ENCODE measurements at regions not wholly inside any gene's neighbourhood (a gene's known extent, or its start where the extent isn't known, plus 50 kb on each side); places are given as distances from the start of the nearest gene placed in this dataset.

- H2BK20ac ChIP-seq (ENCODE audit: low read length): no peak overlapping the region
- FAIRE-seq (no peak), DNase-seq (ENCODE audit: low read depth in 1 of 2, low spot score in 2 of 2) (peak in 1 of 2 experiments; percentile 5)
- H2AK5ac ChIP-seq (ENCODE audit: low read depth, low read length): no peak overlapping the region
- H4K91ac ChIP-seq (replicated peaks; ENCODE audit: insufficient read length, low read length): no peak overlapping the region
- ChIA-PET POLR2A (ENCODE audit: partially characterized antibody) (no interaction called here), CTCF (ENCODE audit: partially characterized antibody) (interaction anchor here (2.7 kb wide), 1 partner anchor 11 kb away, joined by 20 read pairs; no protein-coding TSS in a partner anchor)
- H3K23me2 ChIP-seq (ENCODE audit: low read depth, low read length): no peaks in the 10 kb centered on the region
- no peak overlapping the region for H2BK15ac ChIP-seq (ENCODE audit: low read length)
- H3K4me3 ChIP-seq (ENCODE audit: extremely low read depth in 1 of 4, insufficient read depth in 2 of 4, low read depth in 3 of 4, low read length in 4 of 4): no peak overlapping the region
- WGBS, 2 experiments (ENCODE audit: extremely low coverage in 1 of 2, insufficient coverage in 1 of 2, insufficient read length in 1 of 2, insufficient replicate concordance in 2 of 2, low coverage in 1 of 2, low lambda C conversion rate in 2 of 2, missing lambda C conversion rate in 1 of 2): 82% methylated on average over 7 of the region's 7 CpGs; no CpG with 5 or more reads in 1 of the 2 experiments
- no peak overlapping the region for H3K27ac ChIP-seq (ENCODE audit: low read depth, low read length)
- no peak overlapping the region for H2BK120ac ChIP-seq (replicated peaks; ENCODE audit: low read depth, low read length)
- H3K27me3 ChIP-seq (replicated peaks in 1 of 4; ENCODE audit: control insufficient read depth in 3 of 4, extremely low read depth in 1 of 4, insufficient read depth in 3 of 4, low read length in 3 of 4): peaks cover 0 to 10% (median 6%) of the 10 kb centered on the region in 4 experiments; a peak in 4 of 7 replicates
- no peak overlapping the region for H3K14ac ChIP-seq (ENCODE audit: insufficient read length)
- no peak overlapping the region for H3K4ac ChIP-seq (replicated peaks; ENCODE audit: insufficient read length, low read depth, low read length)
- H4K8ac ChIP-seq (ENCODE audit: extremely low read depth, insufficient read depth, low read length): no peak overlapping the region
- no peak overlapping the region for H3K56ac ChIP-seq (replicated peaks; ENCODE audit: insufficient read length, low read depth, low read length)
- H3K4me1 ChIP-seq (replicated peaks in 1 of 4; ENCODE audit: control insufficient read depth in 3 of 4, insufficient read depth in 4 of 4, low read length in 3 of 4): no peaks in the 10 kb centered on the region
- H3K9me3 ChIP-seq (ENCODE audit: insufficient read depth in 2 of 2, low read depth in 1 of 2, low read length in 1 of 2): no peaks in the 10 kb centered on the region
- no peaks in the 10 kb centered on the region for H3K79me1 ChIP-seq (ENCODE audit: low read depth, low read length)
- no peaks in the 10 kb centered on the region for H3K36me3 ChIP-seq (ENCODE audit: control insufficient read depth in 2 of 4, insufficient read depth in 4 of 4, low read length in 3 of 4)
- H2BK12ac ChIP-seq (ENCODE audit: low read depth, low read length): no peak overlapping the region
- H2AFZ ChIP-seq (ENCODE audit: low read length): no peak overlapping the region
- no peak overlapping the region for H3K18ac ChIP-seq (ENCODE audit: extremely low read depth, low read length)
- TF ChIP-seq BACH1 (IDR thresholded peaks at IDR 0.05; ENCODE audit: low read length): no peak
- peak; percentile 83 for TF ChIP-seq NANOG (IDR thresholded peaks at IDR 0.05; ENCODE audit: insufficient read depth, low read depth, low read length, poor library complexity, severe bottlenecking)
- H3K23ac ChIP-seq (ENCODE audit: insufficient read length): no peak overlapping the region
- H3K4me2 ChIP-seq (ENCODE audit: insufficient read depth in 1 of 2, low read depth in 2 of 2, low read length in 2 of 2): no peak overlapping the region
- no peak overlapping the region for H2BK5ac ChIP-seq (ENCODE audit: low read depth, low read length)
- no peaks in the 10 kb centered on the region for H3K79me2 ChIP-seq (ENCODE audit: control insufficient read depth in 1 of 2, insufficient read depth in 2 of 2, low read length in 2 of 2)
- no peaks in the 10 kb centered on the region for H4K20me1 ChIP-seq (replicated peaks in 1 of 2; ENCODE audit: control insufficient read depth in 1 of 2, insufficient read depth in 2 of 2, low read length in 2 of 2)
- no peak overlapping the region for H4K5ac ChIP-seq (ENCODE audit: insufficient read length, low read depth, low read length)
- H3K9ac ChIP-seq (replicated peaks in 1 of 4; ENCODE audit: extremely low read depth in 1 of 4, low read depth in 3 of 4, low read length in 3 of 4): no peak overlapping the region
Measured at GRCh38 chr6:40899684-40900155, 139.3 kb downstream of the UNC5CL start.
